HG03097 (cell line): ENCODE measurements at regions not wholly inside any gene's neighbourhood (a gene's known extent, or its start where the extent isn't known, plus 50 kb on each side); places are given as distances from the start of the nearest gene placed in this dataset.

ENCODE experiments used
- ATAC-seq: cut with Tn5 transposase; IDR thresholded peaks from one replicate; pipeline ENCODE4 v1.9.1; 2021; ENCODE audit not compliant: unreplicated experiment, low FRiP score

GRCh38 chr2:45218297-45218696, 209.0 kb upstream of the SIX2 start:
- ATAC-seq: no peak

- no peak for ATAC-seq
These were observed 206.9 kb upstream of the SIX2 start for GRCh38 chr2:45216118-45216517.

- ATAC-seq: no peak
These were observed 205.3 kb upstream of the SIX2 start for GRCh38 chr2:45214550-45214949.

GRCh38 chr2:45212953-45213635, 203.8 kb upstream of the SIX2 start:
- ATAC-seq: no peak

- no peak for ATAC-seq
These were observed 202.4 kb upstream of the SIX2 start for GRCh38 chr2:45211636-45212035.

GRCh38 chr2:45210462-45211195, 201.4 kb upstream of the SIX2 start:
- ATAC-seq: no peak

- no peak for ATAC-seq
These were observed 200.6 kb upstream of the SIX2 start for GRCh38 chr2:45209875-45210274.

- ATAC-seq: no peak
These were observed 200.1 kb upstream of the SIX2 start for GRCh38 chr2:45209302-45209701.

GRCh38 chr2:45207101-45207500, 197.8 kb upstream of the SIX2 start:
- ATAC-seq: no peak

GRCh38 chr2:45205985-45206384, 196.7 kb upstream of the SIX2 start:
- ATAC-seq: no peak

GRCh38 chr2:45205480-45205879, 196.2 kb upstream of the SIX2 start:
- no peak for ATAC-seq

- no peak for ATAC-seq
These were observed 194.1 kb upstream of the SIX2 start for GRCh38 chr2:45203400-45203799.

- no peak for ATAC-seq
These were observed 190.7 kb upstream of the SIX2 start for GRCh38 chr2:45199973-45200372.

- no peak for ATAC-seq
These were observed 186.7 kb upstream of the SIX2 start for GRCh38 chr2:45195916-45196315.

- no peak for ATAC-seq
These were observed 185.3 kb upstream of the SIX2 start for GRCh38 chr2:45194596-45194995.

GRCh38 chr2:45193581-45193980, 184.3 kb upstream of the SIX2 start:
- no peak for ATAC-seq

- no peak for ATAC-seq
These were observed 183.7 kb upstream of the SIX2 start for GRCh38 chr2:45192991-45193390.

GRCh38 chr2:45192481-45192880, 183.2 kb upstream of the SIX2 start:
- ATAC-seq: no peak

GRCh38 chr2:45191976-45192375, 182.7 kb upstream of the SIX2 start:
- ATAC-seq: no peak

- ATAC-seq: no peak
These were observed 182.1 kb upstream of the SIX2 start for GRCh38 chr2:45191146-45191863.

- ATAC-seq: no peak
These were observed 181.3 kb upstream of the SIX2 start for GRCh38 chr2:45190481-45190942.

- no peak for ATAC-seq
These were observed 175.4 kb upstream of the SIX2 start for GRCh38 chr2:45184606-45185005.
